ENCODE measurements at regions not wholly inside any gene's neighbourhood (a gene's known extent, or its start where the extent isn't known, plus 50 kb on each side); places are given as distances from the start of the nearest gene placed in this dataset.

DNA sequence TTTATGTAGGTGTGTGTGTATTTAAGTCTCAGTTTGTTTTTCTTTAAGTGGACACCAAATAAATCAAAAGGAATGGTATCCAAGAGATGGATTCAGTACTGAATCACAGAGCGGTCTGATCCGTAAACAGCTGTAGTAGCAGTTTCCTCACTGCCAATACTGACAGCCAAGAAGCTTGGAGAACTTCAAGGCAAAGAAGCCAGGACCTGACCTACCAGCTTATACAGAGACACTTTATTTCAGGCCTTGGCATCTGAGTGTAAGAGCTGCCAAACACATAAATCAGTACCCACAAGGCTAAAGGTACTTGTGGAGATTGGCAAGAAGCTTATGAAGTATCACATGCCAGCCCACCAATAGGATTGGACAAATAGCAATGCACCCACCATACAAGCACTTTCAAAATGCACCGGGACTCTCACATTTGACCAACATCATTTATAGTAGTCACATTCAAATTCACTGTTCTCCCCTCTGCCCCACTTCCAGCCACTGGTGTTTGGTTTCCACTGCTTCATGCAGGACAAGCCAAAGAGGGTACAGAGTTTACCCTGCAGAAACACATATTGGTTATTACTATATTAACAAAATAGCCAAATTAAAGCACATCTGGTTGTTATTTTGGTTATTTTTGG lies 357.9 kb downstream of the KLF12 start:
- TF ChIP-seq SIN3A (IDR thresholded peaks at IDR 0.05; ENCODE audit: borderline replicate concordance, insufficient read depth, low read length): no peak
- TF ChIP-seq TAF1 (IDR thresholded peaks at IDR 0.05; ENCODE audit: borderline replicate concordance, insufficient read depth, low read length): no peak

Data from PFSK-1 (cell line).